ENCODE measurements at regions not wholly inside any gene's neighbourhood (a gene's known extent, or its start where the extent isn't known, plus 50 kb on each side); places are given as distances from the start of the nearest gene placed in this dataset.

GRCh38 chr7:27434756-27435400 is 192.3 kb downstream of the EVX1 start:
- Histone ChIP-seq H2BK120ac (ENCODE audit: insufficient read depth, low read length, poor library complexity) (no peak overlapping the region), H3K79me1 (ENCODE audit: low read length) (no peaks in the 10 kb centered on the region), H3K36me3 (ENCODE audit: control insufficient read depth in 1 of 2, insufficient read depth in 2 of 2, low read length in 2 of 2) (no peaks in the 10 kb centered on the region), H3K4ac (ENCODE audit: low read depth, low read length) (no peak overlapping the region), H3K18ac (ENCODE audit: low read length) (no peak overlapping the region), H3K9ac (ENCODE audit: low read length) (no peak overlapping the region), H3K9me3 (ENCODE audit: insufficient read depth, low read depth, low read length) (peaks cover 2% of the 10 kb centered on the region), H4K12ac (ENCODE audit: low read depth, low read length) (no peak overlapping the region), H2BK5ac (ENCODE audit: low read depth, low read length, poor library complexity) (no peak overlapping the region), H4K8ac (ENCODE audit: low read depth, low read length) (no peak overlapping the region), H3K27me3 (ENCODE audit: insufficient read depth, low read length) (no peaks in the 10 kb centered on the region), H3K4me2 (ENCODE audit: low read length) (no peak overlapping the region), H2AFZ (ENCODE audit: insufficient read depth, low read length, poor library complexity) (no peak overlapping the region), H2BK12ac (ENCODE audit: low read length) (no peak overlapping the region), H3K4me1 (ENCODE audit: control insufficient read depth in 1 of 2, insufficient read depth in 2 of 2, low read length in 2 of 2) (no peaks in the 10 kb centered on the region), H2AK5ac (ENCODE audit: low read length) (no peak overlapping the region), H3K4me3 (ENCODE audit: low read depth, low read length) (no peak overlapping the region), H3K27ac (ENCODE audit: low read depth, low read length) (no peak overlapping the region), H3K14ac (ENCODE audit: low read length) (no peak overlapping the region), H3K79me2 (ENCODE audit: control insufficient read depth, insufficient read depth, low read length, poor library complexity) (no peaks in the 10 kb centered on the region), H3K23ac (ENCODE audit: low read length) (no peak overlapping the region), H4K91ac (ENCODE audit: low read depth, low read length) (no peak overlapping the region)
- no peak for DNase-seq
- no CpG with 5 or more reads among the region's 5 CpGs for WGBS (ENCODE audit: extremely low coverage, insufficient coverage, insufficient read length)

DNA sequence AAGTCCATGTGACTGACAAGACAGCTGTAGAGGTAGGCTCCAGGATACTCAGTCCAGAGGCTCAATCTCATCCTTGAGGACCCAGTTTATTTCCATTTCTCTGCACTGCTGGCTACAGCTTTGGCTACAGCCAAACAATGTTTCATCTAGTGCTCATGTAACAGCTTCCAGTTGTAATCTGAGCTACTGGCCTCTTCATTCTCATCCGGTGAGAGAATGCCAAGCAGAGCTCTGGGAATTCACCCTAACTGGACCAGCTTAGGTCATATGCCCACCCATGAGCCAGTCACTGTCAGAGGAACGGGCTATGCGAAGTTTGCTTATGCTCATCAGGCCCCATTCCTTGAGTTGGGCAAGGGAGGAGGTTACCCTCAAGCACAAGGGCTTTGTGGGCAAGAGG is 192.9 kb downstream of the EVX1 start:
- no peak for DNase-seq

GRCh38 chr7:27438881-27439589 is 196.4 kb downstream of the EVX1 start:
- Histone ChIP-seq H3K36me3 (ENCODE audit: control insufficient read depth in 1 of 2, insufficient read depth in 2 of 2, low read length in 2 of 2) (no peaks in the 10 kb centered on the region), H2AFZ (ENCODE audit: insufficient read depth, low read length, poor library complexity) (no peak overlapping the region), H2BK12ac (ENCODE audit: low read length) (no peak overlapping the region), H4K8ac (ENCODE audit: low read depth, low read length) (no peak overlapping the region), H3K27me3 (ENCODE audit: insufficient read depth, low read length) (no peaks in the 10 kb centered on the region), H3K9ac (ENCODE audit: low read length) (no peak overlapping the region), H3K79me1 (ENCODE audit: low read length) (no peaks in the 10 kb centered on the region), H4K91ac (ENCODE audit: low read depth, low read length) (no peak overlapping the region), H2BK5ac (ENCODE audit: low read depth, low read length, poor library complexity) (no peak overlapping the region), H3K79me2 (ENCODE audit: control insufficient read depth, insufficient read depth, low read length, poor library complexity) (no peaks in the 10 kb centered on the region), H3K18ac (ENCODE audit: low read length) (no peak overlapping the region), H4K12ac (ENCODE audit: low read depth, low read length) (no peak overlapping the region), H2AK5ac (ENCODE audit: low read length) (no peak overlapping the region), H3K27ac (ENCODE audit: low read depth, low read length) (no peak overlapping the region), H2BK120ac (ENCODE audit: insufficient read depth, low read length, poor library complexity) (no peak overlapping the region), H3K14ac (ENCODE audit: low read length) (no peak overlapping the region), H3K23ac (ENCODE audit: low read length) (no peak overlapping the region), H3K4me1 (ENCODE audit: control insufficient read depth in 1 of 2, insufficient read depth in 2 of 2, low read length in 2 of 2) (no peaks in the 10 kb centered on the region), H3K4me2 (ENCODE audit: low read length) (no peak overlapping the region), H3K4me3 (ENCODE audit: low read depth, low read length) (no peak overlapping the region), H3K4ac (ENCODE audit: low read depth, low read length) (no peak overlapping the region), H3K9me3 (ENCODE audit: insufficient read depth, low read depth, low read length) (no peaks in the 10 kb centered on the region)
- WGBS (ENCODE audit: extremely low coverage, insufficient coverage, insufficient read length): no CpG with 5 or more reads among the region's 6 CpGs
- no peak for DNase-seq

More for the DNA sequence above, 192.9 kb downstream of the EVX1 start:
- H3K27me3 ChIP-seq (ENCODE audit: insufficient read depth, low read length): no peaks in the 10 kb centered on the region
- no peak overlapping the region for H3K4me3 ChIP-seq (ENCODE audit: low read depth, low read length)
- H4K8ac ChIP-seq (ENCODE audit: low read depth, low read length): no peak overlapping the region
- H2BK12ac ChIP-seq (ENCODE audit: low read length): no peak overlapping the region
- H3K9ac ChIP-seq (ENCODE audit: low read length): no peak overlapping the region
- no peak overlapping the region for H3K4ac ChIP-seq (ENCODE audit: low read depth, low read length)
- no peaks in the 10 kb centered on the region for H3K79me1 ChIP-seq (ENCODE audit: low read length)
- no peak overlapping the region for H3K4me2 ChIP-seq (ENCODE audit: low read length)
- no peak overlapping the region for H4K12ac ChIP-seq (ENCODE audit: low read depth, low read length)
- no peak overlapping the region for H3K18ac ChIP-seq (ENCODE audit: low read length)
- no peaks in the 10 kb centered on the region for H3K36me3 ChIP-seq (ENCODE audit: control insufficient read depth in 1 of 2, insufficient read depth in 2 of 2, low read length in 2 of 2)
- no peak overlapping the region for H3K14ac ChIP-seq (ENCODE audit: low read length)
- H2AFZ ChIP-seq (ENCODE audit: insufficient read depth, low read length, poor library complexity): no peak overlapping the region
- no peaks in the 10 kb centered on the region for H3K4me1 ChIP-seq (ENCODE audit: control insufficient read depth in 1 of 2, insufficient read depth in 2 of 2, low read length in 2 of 2)
- WGBS (ENCODE audit: extremely low coverage, insufficient coverage, insufficient read length): no CpG with 5 or more reads among the region's 3 CpGs
- peaks cover 2% of the 10 kb centered on the region for H3K9me3 ChIP-seq (ENCODE audit: insufficient read depth, low read depth, low read length)
- no peak overlapping the region for H4K91ac ChIP-seq (ENCODE audit: low read depth, low read length)
- H3K27ac ChIP-seq (ENCODE audit: low read depth, low read length): no peak overlapping the region
- H3K23ac ChIP-seq (ENCODE audit: low read length): no peak overlapping the region
- no peaks in the 10 kb centered on the region for H3K79me2 ChIP-seq (ENCODE audit: control insufficient read depth, insufficient read depth, low read length, poor library complexity)
- H2BK5ac ChIP-seq (ENCODE audit: low read depth, low read length, poor library complexity): no peak overlapping the region
- no peak overlapping the region for H2AK5ac ChIP-seq (ENCODE audit: low read length)
- no peak overlapping the region for H2BK120ac ChIP-seq (ENCODE audit: insufficient read depth, low read length, poor library complexity)

GRCh38 chr7:27442455-27442854 is 199.9 kb downstream of the EVX1 start:
- H4K8ac ChIP-seq (ENCODE audit: low read depth, low read length): no peak overlapping the region
- no peak for DNase-seq
- H2AK5ac ChIP-seq (ENCODE audit: low read length): no peak overlapping the region
- H2BK120ac ChIP-seq (ENCODE audit: insufficient read depth, low read length, poor library complexity): no peak overlapping the region
- H3K23ac ChIP-seq (ENCODE audit: low read length): no peak overlapping the region
- H4K12ac ChIP-seq (ENCODE audit: low read depth, low read length): no peak overlapping the region
- no peaks in the 10 kb centered on the region for H3K27me3 ChIP-seq (ENCODE audit: insufficient read depth, low read length)
- no peak overlapping the region for H2AFZ ChIP-seq (ENCODE audit: insufficient read depth, low read length, poor library complexity)
- H3K4ac ChIP-seq (ENCODE audit: low read depth, low read length): no peak overlapping the region
- no peak overlapping the region for H3K27ac ChIP-seq (ENCODE audit: low read depth, low read length)
- no peaks in the 10 kb centered on the region for H3K36me3 ChIP-seq (ENCODE audit: control insufficient read depth in 1 of 2, insufficient read depth in 2 of 2, low read length in 2 of 2)
- no peak overlapping the region for H3K4me2 ChIP-seq (ENCODE audit: low read length)
- H2BK5ac ChIP-seq (ENCODE audit: low read depth, low read length, poor library complexity): no peak overlapping the region
- no peaks in the 10 kb centered on the region for H3K9me3 ChIP-seq (ENCODE audit: insufficient read depth, low read depth, low read length)
- no peaks in the 10 kb centered on the region for H3K79me1 ChIP-seq (ENCODE audit: low read length)
- no peak overlapping the region for H3K9ac ChIP-seq (ENCODE audit: low read length)
- H3K4me1 ChIP-seq (ENCODE audit: control insufficient read depth in 1 of 2, insufficient read depth in 2 of 2, low read length in 2 of 2): no peaks in the 10 kb centered on the region
- H3K79me2 ChIP-seq (ENCODE audit: control insufficient read depth, insufficient read depth, low read length, poor library complexity): no peaks in the 10 kb centered on the region
- H3K14ac ChIP-seq (ENCODE audit: low read length): no peak overlapping the region
- no peak overlapping the region for H2BK12ac ChIP-seq (ENCODE audit: low read length)
- H3K18ac ChIP-seq (ENCODE audit: low read length): no peak overlapping the region
- H3K4me3 ChIP-seq (ENCODE audit: low read depth, low read length): no peak overlapping the region
- H4K91ac ChIP-seq (ENCODE audit: low read depth, low read length): no peak overlapping the region

All from trophoblast cell (in vitro differentiated cells and primary cell).